GM12878 (cell line): ENCODE measurements at regions not wholly inside any gene's neighbourhood (a gene's known extent, or its start where the extent isn't known, plus 50 kb on each side); places are given as distances from the start of the nearest gene placed in this dataset.

Experiments
- ATAC-seq: fragments of 200-7000 bp; cut with Tn5 transposase; 3 replicates; pipeline ENCODE4 v1.9.1; 2020; ENCODE audit warnings: mild to moderate bottlenecking, moderate library complexity
- BruUV-seq: library from RNA; stranded (reverse); fragments of 400-500 nt; replicated peaks from 2 replicates; lab custom pipeline; 2021; lab: Mats Ljungman, UMichigan
- CTCF ChIA-PET: fragments of 300-600 bp; sonication (Branson Sonifier 250); formaldehyde crosslinking; extraction: SDS; loops from one replicate; lab custom pipeline; 2021; ENCODE audit warnings: inconsistent platforms; lab: Yijun Ruan, JAX
- POLR2A ChIA-PET: fragments of 350-600 bp; formaldehyde crosslinking; extraction: SDS; loops from one replicate; lab custom pipeline; 2021; ENCODE audit warnings: inconsistent platforms; lab: Charles Lee
- RAD21 ChIA-PET: fragments of 300-600 bp; sonication (Branson Sonifier 250); formaldehyde crosslinking; loops from one replicate; lab custom pipeline; 2023; ENCODE audit warnings: antibody characterized with exemption; ENCODE audit not compliant: unreplicated experiment; lab: Charles Lee
- SMC1A ChIA-PET: fragments of 300-600 bp; sonication (Branson Sonifier 250); formaldehyde crosslinking; loops from one replicate; lab custom pipeline; 2023; ENCODE audit not compliant: unreplicated experiment, uncharacterized antibody; lab: Charles Lee
- DNase-seq: peaks from one replicate; pipeline ENCODE4 v3.0.0-alpha.2; 2011; ENCODE audit warnings: low read depth, low spot score
- FAIRE-seq: peaks from 3 replicates; lab custom pipeline; 2011; peaks lifted over from hg19 to GRCh38; lab: Jason Lieb, UNC
- H2AFZ ChIP-seq: 2 replicates; pipeline ENCODE4 v1.6.0; 2011; ENCODE audit warnings: low read depth, low read length, control low read depth; ENCODE audit not compliant: control insufficient read depth
- H3K27ac ChIP-seq: 2 replicates; pipeline ENCODE4 v1.5.1; 2011; ENCODE audit warnings: control low read depth; ENCODE audit not compliant: control insufficient read depth, insufficient read depth
- H3K27me3 ChIP-seq, 2 experiments: replicated peaks in 1 of 2; 2 replicates each; pipeline versions ENCODE4 v1.6.0 to v1.6.1; 2011; ENCODE audit warnings: low read length in 1 of 2; ENCODE audit not compliant: control insufficient read depth in 2 of 2, insufficient read depth in 2 of 2
- H3K36me3 ChIP-seq, 2 experiments: 2 replicates each; pipeline ENCODE4 v1.5.1; 2011; ENCODE audit warnings: low read length in 1 of 2; ENCODE audit not compliant: control insufficient read depth in 2 of 2, insufficient read depth in 2 of 2
- H3K4me1 ChIP-seq: 2 replicates; pipeline ENCODE4 v1.6.1; 2011; ENCODE audit warnings: mild to moderate bottlenecking, low read length, moderate library complexity, mixed read lengths; ENCODE audit not compliant: control insufficient read depth, insufficient read depth
- H3K4me2 ChIP-seq: 2 replicates; pipeline ENCODE4 v1.6.0; 2011; ENCODE audit warnings: control low read depth; ENCODE audit not compliant: control insufficient read depth, insufficient read depth
- H3K4me3 ChIP-seq: fragments of 200-600 bp; sonication (generic); 2 replicates; pipeline ENCODE4 v1.5.1; 2016
- H3K79me2 ChIP-seq: 2 replicates; pipeline ENCODE4 v1.6.0; 2011; ENCODE audit warnings: low read length; ENCODE audit not compliant: control insufficient read depth, insufficient read depth
- H3K9ac ChIP-seq: 2 replicates; pipeline ENCODE4 v1.8.0; 2011; ENCODE audit warnings: low read length, control low read depth, mixed read lengths; ENCODE audit not compliant: control insufficient read depth, insufficient read depth
- H3K9me3 ChIP-seq: replicated peaks from 3 replicates; pipeline ENCODE4 v1.5.1; 2011; ENCODE audit warnings: mild to moderate bottlenecking, low read length; ENCODE audit not compliant: control insufficient read depth, insufficient read depth
- H4K20me1 ChIP-seq: 2 replicates; pipeline ENCODE4 v1.6.0; 2011; ENCODE audit not compliant: control insufficient read depth, insufficient read depth
- ATF3 ChIP-seq: IDR thresholded peaks from 2 replicates; pipeline ENCODE4 v1.6.1; 2011; ENCODE audit warnings: low read depth, mild to moderate bottlenecking, low read length, moderate library complexity, borderline replicate concordance; ENCODE audit errors: extremely low read depth
- MXI1 ChIP-seq: fragments of 150-350 bp; IDR thresholded peaks from 2 replicates; pipeline ENCODE4 v1.6.1; 2011; ENCODE audit warnings: low read depth, mild to moderate bottlenecking, inconsistent platforms, low read length, improper control_type of control experiment
- NFYA ChIP-seq: IDR thresholded peaks from 2 replicates; pipeline ENCODE4 v1.6.1; 2011; ENCODE audit warnings: low read depth, mild to moderate bottlenecking, low read length, improper control_type of control experiment, borderline replicate concordance
- PAX8 ChIP-seq: fragments of 450-650 bp; IDR thresholded peaks from 2 replicates; pipeline ENCODE4 v1.6.1; 2017; ENCODE audit warnings: mild to moderate bottlenecking, moderate library complexity
- SP1 ChIP-seq: IDR thresholded peaks from one replicate; pipeline ENCODE4 v1.6.1; 2011; ENCODE audit warnings: low read depth, low read length
- USF1 ChIP-seq: IDR thresholded peaks from 2 replicates; pipeline ENCODE4 v1.6.1; 2011; ENCODE audit warnings: borderline replicate concordance, low read depth, mild to moderate bottlenecking, moderate library complexity, mixed read lengths, low read length; ENCODE audit not compliant: insufficient read depth; ENCODE audit errors: extremely low read length
- YY1 ChIP-seq: IDR thresholded peaks from 2 replicates; pipeline ENCODE4 v1.6.1; 2011; ENCODE audit warnings: low read depth, mild to moderate bottlenecking, low read length
- ZBED1 ChIP-seq: IDR thresholded peaks from 2 replicates; pipeline ENCODE4 v1.6.1; 2016; ENCODE audit warnings: borderline replicate concordance
- ZNF207 ChIP-seq: fragments of 450-650 bp; IDR thresholded peaks from 2 replicates; pipeline ENCODE4 v1.6.1; 2014; ENCODE audit warnings: antibody characterized with exemption, mild to moderate bottlenecking, borderline replicate concordance
- ZNF622 ChIP-seq: fragments of 450-650 bp; IDR thresholded peaks from 2 replicates; pipeline ENCODE4 v1.6.1; 2017; ENCODE audit warnings: mild to moderate bottlenecking, inconsistent platforms
- ZNF687 ChIP-seq: fragments of 450-650 bp; IDR thresholded peaks from 2 replicates; pipeline ENCODE4 v1.6.1; 2017; ENCODE audit warnings: mild to moderate bottlenecking, moderate library complexity
- WGBS: methylation state at CpG from one replicate; pipeline ENCODE4 v1.1.6; 2016; ENCODE audit warnings: low lambda C conversion rate; ENCODE audit not compliant: insufficient replicate concordance, insufficient coverage; ENCODE audit errors: missing lambda C conversion rate; 5-methylcytosine and 5-hydroxymethylcytosine counted together
- in situ Hi-C: fragments of 300-500 bp; cut with MboI; formaldehyde crosslinking; loops from 9 replicates; pipeline ENCODE4 v1.14.3; 2018; ENCODE audit warnings: mixed read lengths
- intact Hi-C: fragments of 100-400 bp; cut with micrococcal nuclease; formaldehyde crosslinking; loops from one replicate; pipeline ENCODE4 v1.14.2; 2022; ENCODE audit not compliant: unreplicated experiment

GRCh38 chr6:84553527-84553926 is 210.9 kb downstream of the TBX18 start:
- no TSS peak for BruUV-seq
- in situ Hi-C loops (no loop called here), intact Hi-C loops (no loop called here)
- TF ChIP-seq YY1 (no peak), SP1 (no peak), ZNF622 (no peak), ZNF687 (no peak), ATF3 (no peak), ZNF207 (no peak), ZBED1 (no peak), NFYA (no peak), PAX8 (no peak), MXI1 (no peak), USF1 (no peak)
- ChIA-PET SMC1A (interaction anchor here (0.8 to 1.0 kb wide), 3 partner anchors 12 to 240 kb away, joined by 3 read pairs; no protein-coding TSS in a partner anchor), CTCF (interaction anchor here (0.5 to 2.0 kb wide), 3 partner anchors 16 to 845 kb away, joined by 3 to 6 read pairs (median 3); no protein-coding TSS in a partner anchor), POLR2A (no interaction called here), RAD21 (no interaction called here)
- Histone ChIP-seq H3K27me3 (no peaks in the 10 kb centered on the region), H3K27ac (no peak overlapping the region), H3K79me2 (no peaks in the 10 kb centered on the region), H2AFZ (no peak overlapping the region), H3K9me3 (no peaks in the 10 kb centered on the region), H3K4me1 (no peaks in the 10 kb centered on the region), H4K20me1 (no peaks in the 10 kb centered on the region), H3K4me3 (no peak overlapping the region), H3K36me3 (no peaks in the 10 kb centered on the region), H3K9ac (no peak overlapping the region), H3K4me2 (no peak overlapping the region)
- WGBS: 0% methylated on average over 1 of the region's 1 CpG
- FAIRE-seq (no peak), ATAC-seq (no peak), DNase-seq (no peak)
